GM12865 (cell line): ENCODE measurements at regions not wholly inside any gene's neighbourhood (a gene's known extent, or its start where the extent isn't known, plus 50 kb on each side); places are given as distances from the start of the nearest gene placed in this dataset.

Source experiments
- DNase-seq: peaks from one replicate; pipeline ENCODE4 v3.0.0; 2010; ENCODE audit warnings: low read depth
- H3K4me3 ChIP-seq: 2 replicates; pipeline ENCODE4 v1.5.1; 2011; ENCODE audit warnings: mild to moderate bottlenecking, low read depth, low read length, control low read depth
- CTCF ChIP-seq: IDR thresholded peaks from 2 replicates; pipeline ENCODE4 v1.5.1; 2011; ENCODE audit warnings: low read length, control low read depth, low read depth, inconsistent platforms; ENCODE audit not compliant: insufficient read depth; ENCODE audit errors: missing control alignments

- TF ChIP-seq CTCF: no peak
- H3K4me3 ChIP-seq: no peak overlapping the region
- no peak for DNase-seq
Measured at GRCh38 chr5:67358186-67358585, 161.6 kb upstream of the CD180 start.

DNA sequence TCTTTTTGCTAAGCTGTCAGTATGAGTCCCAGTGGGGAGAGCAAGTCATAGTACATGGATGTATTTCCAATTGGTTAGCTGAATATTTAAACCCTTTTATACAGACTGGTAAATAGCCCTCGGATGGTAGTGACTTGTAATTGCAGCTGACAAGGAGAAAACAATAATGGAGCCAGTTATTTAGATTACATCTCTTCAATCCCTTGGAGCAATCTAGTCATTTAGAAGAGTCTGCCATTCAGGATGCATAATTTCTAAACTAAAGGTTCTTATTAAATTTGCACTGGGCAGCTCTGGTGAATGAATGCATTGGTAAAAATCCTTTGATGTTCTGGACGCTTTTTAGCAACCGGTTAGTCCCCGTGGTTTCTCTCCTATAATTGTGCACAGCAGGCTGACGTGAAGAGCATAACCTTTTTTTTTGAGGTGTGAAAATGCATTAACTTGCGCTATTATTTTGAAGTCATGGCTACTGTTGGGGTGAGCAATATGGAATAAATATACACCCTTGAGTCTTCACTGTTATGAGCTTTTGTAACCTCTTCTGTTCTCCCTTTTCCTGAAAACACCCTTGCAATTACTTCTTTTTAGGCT lies 158.6 kb upstream of the CD180 start:
- no peak overlapping the region for H3K4me3 ChIP-seq
- DNase-seq: no peak
- no peak for TF ChIP-seq CTCF

GRCh38 chr5:67353500-67354450 lies 157.2 kb upstream of the CD180 start:
- no peak for TF ChIP-seq CTCF
- no peak for DNase-seq
- H3K4me3 ChIP-seq: no peak overlapping the region

GRCh38 chr5:67350618-67351201 lies 154.1 kb upstream of the CD180 start:
- TF ChIP-seq CTCF: no peak
- DNase-seq: no peak
- no peak overlapping the region for H3K4me3 ChIP-seq

- no peak for DNase-seq
- TF ChIP-seq CTCF: no peak
- no peak overlapping the region for H3K4me3 ChIP-seq
Measured at GRCh38 chr5:67350185-67350584, 153.6 kb upstream of the CD180 start.

- H3K4me3 ChIP-seq: no peak overlapping the region
- no peak for TF ChIP-seq CTCF
- DNase-seq: no peak
Measured at GRCh38 chr5:67347821-67348220, 151.2 kb upstream of the CD180 start.
